ENCODE measurements at regions not wholly inside any gene's neighbourhood (a gene's known extent, or its start where the extent isn't known, plus 50 kb on each side); places are given as distances from the start of the nearest gene placed in this dataset.

GRCh38 chr3:5331567-5332269, 144.2 kb downstream of the EDEM1 start:
- DNase-seq (ENCODE audit: extremely low spot score, unreplicated experiment) = no peak
- H3K9me3 Mint-ChIP-seq (ENCODE audit: unreplicated experiment) = no peaks in the 10 kb centered on the region
- TF ChIP-seq CTCF (IDR thresholded peaks at IDR 0.05) = no peak
- H3K27ac Mint-ChIP-seq (ENCODE audit: unreplicated experiment) = no peak overlapping the region
- no peaks in the 10 kb centered on the region for H3K4me1 Mint-ChIP-seq (ENCODE audit: unreplicated experiment)
- no peak overlapping the region for H3K4me3 Mint-ChIP-seq (ENCODE audit: unreplicated experiment)
- H3K36me3 Mint-ChIP-seq (ENCODE audit: unreplicated experiment) = no peaks in the 10 kb centered on the region
- H3K27me3 Mint-ChIP-seq (ENCODE audit: unreplicated experiment) = no peaks in the 10 kb centered on the region

- Mint-ChIP-seq H3K4me1 (ENCODE audit: unreplicated experiment) (no peaks in the 10 kb centered on the region), H3K9me3 (ENCODE audit: unreplicated experiment) (no peaks in the 10 kb centered on the region), H3K4me3 (ENCODE audit: unreplicated experiment) (no peak overlapping the region), H3K27ac (ENCODE audit: unreplicated experiment) (no peak overlapping the region), H3K27me3 (ENCODE audit: unreplicated experiment) (no peaks in the 10 kb centered on the region), H3K36me3 (ENCODE audit: unreplicated experiment) (no peaks in the 10 kb centered on the region)
- no peak for TF ChIP-seq CTCF (IDR thresholded peaks at IDR 0.05)
- no peak for DNase-seq (ENCODE audit: extremely low spot score, unreplicated experiment)
Observed at GRCh38 chr3:5332270-5332956, 144.9 kb downstream of the EDEM1 start.

GRCh38 chr3:5339967-5340535, 152.5 kb downstream of the EDEM1 start:
- Mint-ChIP-seq H3K36me3 (ENCODE audit: unreplicated experiment) (no peaks in the 10 kb centered on the region), H3K4me1 (ENCODE audit: unreplicated experiment) (no peaks in the 10 kb centered on the region), H3K27ac (ENCODE audit: unreplicated experiment) (no peak overlapping the region), H3K9me3 (ENCODE audit: unreplicated experiment) (no peaks in the 10 kb centered on the region), H3K4me3 (ENCODE audit: unreplicated experiment) (no peak overlapping the region), H3K27me3 (ENCODE audit: unreplicated experiment) (no peaks in the 10 kb centered on the region)
- TF ChIP-seq CTCF (IDR thresholded peaks at IDR 0.05) = no peak
- DNase-seq (ENCODE audit: extremely low spot score, unreplicated experiment) = no peak

GRCh38 chr3:5341610-5342009, 154.1 kb downstream of the EDEM1 start:
- Mint-ChIP-seq H3K9me3 (ENCODE audit: unreplicated experiment) (no peaks in the 10 kb centered on the region), H3K27ac (ENCODE audit: unreplicated experiment) (no peak overlapping the region), H3K4me3 (ENCODE audit: unreplicated experiment) (no peak overlapping the region), H3K27me3 (ENCODE audit: unreplicated experiment) (no peaks in the 10 kb centered on the region), H3K36me3 (ENCODE audit: unreplicated experiment) (no peaks in the 10 kb centered on the region), H3K4me1 (ENCODE audit: unreplicated experiment) (no peaks in the 10 kb centered on the region)
- no peak for DNase-seq (ENCODE audit: extremely low spot score, unreplicated experiment)
- no peak for TF ChIP-seq CTCF (IDR thresholded peaks at IDR 0.05)

GRCh38 chr3:5343459-5343858, 156.0 kb downstream of the EDEM1 start:
- peaks cover 2% of the 10 kb centered on the region for H3K9me3 Mint-ChIP-seq (ENCODE audit: unreplicated experiment)
- no peaks in the 10 kb centered on the region for H3K4me1 Mint-ChIP-seq (ENCODE audit: unreplicated experiment)
- H3K4me3 Mint-ChIP-seq (ENCODE audit: unreplicated experiment) = no peak overlapping the region
- no peak for DNase-seq (ENCODE audit: extremely low spot score, unreplicated experiment)
- TF ChIP-seq CTCF (IDR thresholded peaks at IDR 0.05) = no peak
- no peak overlapping the region for H3K27ac Mint-ChIP-seq (ENCODE audit: unreplicated experiment)
- H3K36me3 Mint-ChIP-seq (ENCODE audit: unreplicated experiment) = no peaks in the 10 kb centered on the region
- H3K27me3 Mint-ChIP-seq (ENCODE audit: unreplicated experiment) = no peaks in the 10 kb centered on the region

Data from osteocyte (in vitro differentiated cells).